HG03039 (cell line): ENCODE measurements at regions not wholly inside any gene's neighbourhood (a gene's known extent, or its start where the extent isn't known, plus 50 kb on each side); places are given as distances from the start of the nearest gene placed in this dataset.
"Not testable (repeated sequence)": the region's sequence is repeated elsewhere in the genome, so short reads cannot be mapped to it uniquely, and the experiment has no call there.

Experiments used
- ATAC-seq: cut with Tn5 transposase; IDR thresholded peaks from one replicate; pipeline ENCODE4 v1.9.1; 2021; ENCODE audit warnings: mild to moderate bottlenecking, moderate library complexity; ENCODE audit not compliant: unreplicated experiment

GRCh38 chr10:45117940-45118339 is 117.2 kb downstream of the ZNF22 start:
- ATAC-seq, result not testable (repeated sequence)

DNA sequence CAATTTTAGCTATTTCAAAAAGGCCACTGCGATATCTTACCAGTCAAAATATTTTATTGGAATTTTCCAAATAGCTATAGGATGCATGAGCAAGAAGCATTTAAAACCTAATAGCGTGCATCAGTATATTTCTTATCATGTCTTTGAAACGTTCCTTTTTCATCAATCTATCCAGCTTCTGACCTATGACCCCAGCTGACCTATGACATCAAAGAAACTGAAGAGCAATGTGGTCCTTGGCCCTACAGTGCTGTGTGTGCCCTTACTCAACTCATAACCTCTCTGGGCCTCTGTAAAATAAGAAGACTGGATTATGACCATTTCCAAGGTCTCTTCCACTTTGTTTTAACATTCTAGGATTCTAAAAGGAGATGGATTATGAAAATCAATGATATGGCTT is 118.2 kb downstream of the ZNF22 start:
- no peak for ATAC-seq

DNA sequence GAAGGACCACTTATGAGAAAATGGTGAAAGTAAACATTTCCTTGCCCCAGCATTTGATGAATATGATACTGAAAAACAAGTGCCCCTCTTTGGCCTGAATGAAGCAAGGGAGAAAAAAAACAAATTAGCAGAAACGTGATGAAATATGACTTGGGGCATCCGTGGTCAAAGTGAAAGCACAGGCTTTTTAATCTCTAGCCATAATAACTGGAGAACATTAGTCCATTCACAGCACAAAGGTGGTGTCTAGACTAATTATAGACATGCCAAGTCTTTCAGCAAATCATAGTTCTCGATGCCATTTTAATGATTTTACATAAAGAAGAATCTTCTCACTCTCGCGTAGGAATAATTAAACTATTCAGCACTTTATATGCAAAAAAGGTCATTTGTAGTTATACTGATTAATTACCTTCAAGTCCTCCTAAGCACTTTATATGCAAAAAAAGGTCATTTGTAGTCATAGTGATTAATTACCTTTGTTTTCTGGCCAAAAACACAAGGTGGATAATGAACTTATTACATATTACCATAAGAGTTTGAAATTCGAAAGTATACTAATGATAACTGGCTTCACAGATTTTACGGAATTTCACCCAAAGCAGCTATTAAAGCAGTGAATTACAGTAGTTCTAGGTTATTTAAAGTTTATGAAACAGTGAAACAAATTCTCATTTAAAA is 121.6 kb downstream of the ZNF22 start:
- ATAC-seq, result not testable (repeated sequence)

- ATAC-seq, result no peak
These were observed 134.9 kb downstream of the ZNF22 start for GRCh38 chr10:45135443-45136198.

DNA sequence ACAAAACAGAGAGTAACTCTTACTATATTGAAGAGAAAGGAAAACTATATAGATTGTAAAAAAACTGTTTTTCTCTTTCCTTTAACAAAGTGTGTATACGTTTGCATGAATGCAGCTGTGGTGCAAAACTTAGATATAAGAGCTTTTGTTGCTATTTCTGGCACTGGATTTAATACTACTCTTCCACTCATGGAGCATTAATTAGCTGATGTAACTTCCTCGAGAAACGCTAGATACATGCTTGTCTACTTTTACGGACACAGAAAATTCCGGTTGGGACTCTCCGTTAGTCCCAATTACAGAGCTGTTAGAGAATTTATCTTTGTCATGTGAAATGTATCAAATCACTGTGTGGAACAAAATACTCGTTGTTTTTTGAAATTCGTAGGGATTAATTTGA is 135.5 kb downstream of the ZNF22 start:
- ATAC-seq, result no peak

DNA sequence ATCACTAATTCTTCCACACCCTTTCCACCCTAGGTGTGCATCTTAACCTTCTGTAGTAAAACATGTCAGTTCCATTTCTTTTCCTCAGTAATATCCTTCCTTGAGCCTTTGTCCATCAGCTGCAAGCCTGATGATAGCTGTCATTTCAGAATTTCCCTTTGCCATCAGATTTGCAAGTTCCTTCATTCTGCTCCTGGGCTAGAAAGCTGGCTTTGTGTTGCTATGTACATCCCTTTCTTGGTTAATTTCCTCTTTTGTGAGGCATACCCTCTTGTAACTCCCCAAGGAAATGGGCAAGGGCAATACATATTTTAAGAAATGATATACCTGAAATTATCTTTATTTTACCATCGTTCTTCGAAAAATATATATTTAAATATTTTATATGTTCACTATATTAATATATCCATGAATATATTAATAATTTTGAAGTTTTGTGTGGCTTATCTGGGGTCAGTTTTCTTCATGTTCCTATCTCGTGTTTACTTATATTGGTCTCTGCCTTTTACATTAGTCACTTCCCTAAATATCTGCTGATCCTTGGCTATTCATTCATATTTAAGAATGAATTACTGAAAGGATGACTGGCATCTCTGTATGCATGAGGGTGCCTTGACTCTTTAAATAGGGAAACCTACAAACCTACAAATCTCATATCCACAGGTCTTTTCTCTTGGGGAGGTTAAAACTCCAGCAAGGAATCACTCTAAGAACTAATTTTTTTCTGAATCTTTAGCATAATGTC is 143.8 kb downstream of the ZNF22 start:
- no peak for ATAC-seq

- not testable (repeated sequence) for ATAC-seq
These were observed 144.4 kb downstream of the ZNF22 start for GRCh38 chr10:45145143-45145542.

GRCh38 chr10:45147000-45147399 is 146.3 kb downstream of the ZNF22 start:
- no peak for ATAC-seq

GRCh38 chr10:45150997-45151396 is 150.3 kb downstream of the ZNF22 start:
- ATAC-seq, result no peak

DNA sequence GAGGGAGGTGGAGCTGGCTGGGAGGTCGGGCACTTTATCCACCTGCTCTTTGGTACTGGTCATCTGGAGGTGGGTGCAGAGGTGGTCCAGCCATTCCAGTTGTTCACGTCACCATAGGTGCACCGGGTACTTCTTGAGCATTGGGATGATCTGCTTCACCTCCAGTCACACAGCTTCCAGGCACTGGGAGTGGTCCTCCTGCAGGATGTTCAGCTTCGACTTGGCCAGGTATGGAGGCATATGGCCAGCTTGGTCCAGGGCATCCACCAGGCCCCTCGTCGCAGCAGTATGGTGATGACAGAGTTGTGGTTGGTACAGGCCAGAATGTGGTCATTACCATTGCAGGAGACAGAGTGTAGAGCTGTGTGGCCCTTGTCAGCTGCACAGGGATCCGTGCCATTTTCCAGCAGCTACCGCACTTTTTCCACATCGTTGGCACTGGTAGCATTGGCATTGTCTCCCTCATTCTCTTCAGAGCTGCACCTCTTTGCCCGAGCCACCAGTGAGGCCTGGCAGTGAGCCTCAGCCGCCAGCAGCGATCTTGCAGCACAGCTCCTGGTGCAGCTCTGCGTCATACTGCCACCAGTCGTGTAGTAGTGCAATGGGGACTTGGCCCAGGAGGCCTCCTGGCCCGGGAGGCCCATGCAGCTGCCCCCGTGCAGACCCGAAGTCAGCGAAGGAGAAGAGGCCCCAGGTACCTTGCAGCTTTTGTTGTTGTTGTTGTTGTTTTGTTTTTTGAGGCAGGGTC is 150.9 kb downstream of the ZNF22 start:
- ATAC-seq, result no peak

DNA sequence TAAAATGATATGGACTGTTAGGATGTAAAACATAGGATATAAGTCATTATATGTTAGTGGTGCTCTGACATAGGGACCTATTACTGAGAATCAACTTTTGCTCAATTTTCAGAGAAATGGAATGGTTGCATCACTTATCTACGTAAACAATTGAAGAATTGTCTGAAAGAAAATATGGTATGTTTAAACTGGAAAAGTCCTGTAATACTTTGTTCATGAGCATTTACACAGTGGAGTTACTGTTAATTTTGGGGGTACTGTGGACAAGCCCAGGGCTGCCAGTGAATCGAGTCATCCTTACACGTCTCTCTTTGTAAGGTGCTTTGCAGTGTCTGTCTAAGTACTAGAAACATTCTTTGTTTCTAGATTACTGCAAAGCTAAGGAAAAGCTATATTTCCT is 152.0 kb downstream of the ZNF22 start:
- no peak for ATAC-seq

DNA sequence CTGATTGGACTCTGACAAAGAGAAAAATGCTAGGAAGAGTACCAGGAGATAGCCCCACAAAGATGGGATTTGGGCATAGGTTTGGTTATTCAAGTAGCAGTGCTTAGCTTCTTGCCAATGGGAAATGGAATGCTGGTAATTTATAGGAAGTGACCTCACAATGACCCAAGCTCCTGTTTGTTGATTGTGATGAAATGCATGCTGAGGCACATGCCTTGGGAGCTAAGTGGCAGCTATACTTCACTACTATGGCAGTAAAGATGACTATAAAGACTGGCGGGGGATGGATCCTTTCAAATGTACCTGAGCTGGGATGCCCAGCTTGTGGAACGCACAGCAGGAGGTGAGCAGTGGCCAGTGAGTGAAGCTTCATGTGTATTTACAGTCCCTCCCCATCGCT is 153.8 kb downstream of the ZNF22 start:
- ATAC-seq, result no peak

DNA sequence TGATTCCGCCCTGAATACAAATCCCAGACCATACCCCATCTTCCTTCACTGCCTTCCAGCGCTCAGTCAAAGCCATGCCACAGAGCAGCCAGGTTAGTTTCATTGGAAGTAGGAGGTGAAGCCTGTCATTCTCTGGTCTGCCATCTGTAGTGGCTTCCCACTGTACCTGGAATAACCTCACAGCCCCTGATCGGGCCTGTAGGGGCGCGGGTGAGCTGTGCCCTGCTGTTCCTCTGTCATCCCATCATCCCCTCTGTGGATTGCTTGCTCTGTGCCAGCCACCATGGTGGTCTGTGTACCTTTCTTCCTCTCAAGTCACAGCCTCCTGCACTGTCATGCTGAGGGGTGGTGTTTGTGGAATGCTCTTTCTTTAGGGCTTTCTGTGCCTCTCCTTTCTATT is 155.1 kb downstream of the ZNF22 start:
- ATAC-seq, result no peak

GRCh38 chr10:45160271-45160670 is 155.1 kb downstream of the OR13A1 start:
- ATAC-seq, result no peak

GRCh38 chr10:45163315-45163975 is 152.0 kb downstream of the OR13A1 start:
- ATAC-seq, result no peak

- not testable (repeated sequence) for ATAC-seq
These were observed 139.8 kb downstream of the OR13A1 start for GRCh38 chr10:45175520-45176118.

DNA sequence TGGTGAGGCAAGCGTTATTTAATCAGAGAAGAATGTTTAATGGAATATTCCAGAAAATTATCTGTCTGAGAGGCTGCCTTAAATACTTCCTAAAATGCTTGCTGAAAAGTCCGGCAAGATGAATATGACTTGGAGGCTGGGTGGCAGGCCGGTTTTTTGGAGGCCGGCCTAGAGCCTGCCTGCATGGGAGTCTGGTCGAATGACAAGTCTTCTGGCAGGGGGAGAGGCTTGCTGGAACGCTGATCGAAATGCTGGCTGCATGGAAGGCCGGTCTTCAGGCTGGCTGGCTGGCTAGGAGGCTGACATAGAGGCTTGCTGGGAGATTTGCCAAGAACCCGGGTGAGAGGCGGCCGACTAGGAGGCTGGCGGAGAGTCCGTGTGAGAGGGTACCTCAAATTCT is 135.7 kb downstream of the OR13A1 start:
- no peak for ATAC-seq

- ATAC-seq, result no peak
These were observed 134.9 kb downstream of the OR13A1 start for GRCh38 chr10:45180507-45180906.

GRCh38 chr10:45180946-45181875 is 134.2 kb downstream of the OR13A1 start:
- no peak for ATAC-seq
